ENCODE measurements at regions not wholly inside any gene's neighbourhood (a gene's known extent, or its start where the extent isn't known, plus 50 kb on each side); places are given as distances from the start of the nearest gene placed in this dataset.

DNA sequence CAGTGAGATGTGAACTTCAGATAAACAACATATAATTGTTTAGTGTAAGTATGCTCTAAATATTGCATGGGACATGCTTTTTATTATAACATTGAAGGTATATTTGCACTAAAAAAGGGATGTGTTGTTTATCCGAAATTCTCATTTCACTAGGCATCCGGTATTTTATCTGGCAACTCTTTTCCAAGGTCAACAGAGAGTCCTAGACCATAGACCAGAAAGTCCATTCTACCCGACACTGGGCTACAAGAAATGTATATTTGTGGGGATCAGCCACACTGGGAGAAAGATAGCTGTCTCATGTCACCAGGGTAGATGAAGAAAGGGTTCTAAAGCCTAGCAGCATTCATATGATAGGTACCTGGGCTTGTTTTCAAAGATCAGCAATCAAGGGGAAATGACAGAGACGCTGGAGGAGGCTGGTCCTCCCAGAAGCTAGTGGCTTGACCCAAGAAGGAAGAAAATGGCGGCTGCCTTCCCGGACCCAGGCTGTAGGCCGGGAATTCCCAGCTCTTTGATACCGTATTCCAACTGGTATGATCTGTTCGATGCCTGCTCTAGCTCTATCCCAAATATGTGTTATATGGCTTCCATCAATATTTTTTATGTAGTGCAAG, 161.1 kb upstream of the IRF2BP2 start:
- Histone ChIP-seq H3K36me3 (ENCODE audit: insufficient read depth, low read length) (no peaks in the 10 kb centered on the region), H3K79me2 (replicated peaks; ENCODE audit: insufficient read depth, low read length) (no peaks in the 10 kb centered on the region), H3K27ac (ENCODE audit: low read length) (no peak overlapping the region), H2AFZ (ENCODE audit: low read depth, low read length) (no peak overlapping the region), H3K9me3 (ENCODE audit: low read length) (no peaks in the 10 kb centered on the region), H3K4me2 (ENCODE audit: low read length) (no peak overlapping the region), H3F3A (ENCODE audit: insufficient read depth, low read length, poor library complexity, severe bottlenecking) (no peaks in the 10 kb centered on the region), H3K9me2 (ENCODE audit: insufficient read depth, low read length) (no peaks in the 10 kb centered on the region), H3K9ac (ENCODE audit: low read length) (no peak overlapping the region), H4K20me1 (ENCODE audit: insufficient read depth) (no peaks in the 10 kb centered on the region), H3K27me3 (ENCODE audit: insufficient read depth, low read depth, low read length) (no peaks in the 10 kb centered on the region), H3K4me3 (ENCODE audit: low read length) (no peak overlapping the region)
- TF ChIP-seq EZH2 (IDR thresholded peaks at IDR 0.05; ENCODE audit: borderline replicate concordance, insufficient read depth, low read length, poor library complexity, severe bottlenecking): no peak
- no peak for TF ChIP-seq TAF1 (IDR thresholded peaks at IDR 0.05; ENCODE audit: low read depth)
- no peak for TF ChIP-seq POLR2AphosphoS5 (IDR thresholded peaks at IDR 0.05)
- TF ChIP-seq, protein P1, sequence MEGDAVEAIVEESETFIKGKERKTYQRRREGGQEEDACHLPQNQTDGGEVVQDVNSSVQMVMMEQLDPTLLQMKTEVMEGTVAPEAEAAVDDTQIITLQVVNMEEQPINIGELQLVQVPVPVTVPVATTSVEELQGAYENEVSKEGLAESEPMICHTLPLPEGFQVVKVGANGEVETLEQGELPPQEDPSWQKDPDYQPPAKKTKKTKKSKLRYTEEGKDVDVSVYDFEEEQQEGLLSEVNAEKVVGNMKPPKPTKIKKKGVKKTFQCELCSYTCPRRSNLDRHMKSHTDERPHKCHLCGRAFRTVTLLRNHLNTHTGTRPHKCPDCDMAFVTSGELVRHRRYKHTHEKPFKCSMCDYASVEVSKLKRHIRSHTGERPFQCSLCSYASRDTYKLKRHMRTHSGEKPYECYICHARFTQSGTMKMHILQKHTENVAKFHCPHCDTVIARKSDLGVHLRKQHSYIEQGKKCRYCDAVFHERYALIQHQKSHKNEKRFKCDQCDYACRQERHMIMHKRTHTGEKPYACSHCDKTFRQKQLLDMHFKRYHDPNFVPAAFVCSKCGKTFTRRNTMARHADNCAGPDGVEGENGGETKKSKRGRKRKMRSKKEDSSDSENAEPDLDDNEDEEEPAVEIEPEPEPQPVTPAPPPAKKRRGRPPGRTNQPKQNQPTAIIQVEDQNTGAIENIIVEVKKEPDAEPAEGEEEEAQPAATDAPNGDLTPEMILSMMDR (IDR thresholded peaks at IDR 0.05; ENCODE audit: poor library complexity, severe bottlenecking): no peak
- TF ChIP-seq MXI1 (conservative IDR thresholded peaks at IDR 0.05; ENCODE audit: poor library complexity, severe bottlenecking): no peak
- TF ChIP-seq SMC3 (conservative IDR thresholded peaks at IDR 0.05; ENCODE audit: poor library complexity): no peak
- no peak for TF ChIP-seq EP300 (conservative IDR thresholded peaks at IDR 0.05; ENCODE audit: poor library complexity, severe bottlenecking)
- no peak for TF ChIP-seq REST (IDR thresholded peaks at IDR 0.05; ENCODE audit: borderline replicate concordance)
- TF ChIP-seq RAD21 (conservative IDR thresholded peaks at IDR 0.05): no peak

- Histone ChIP-seq H4K20me1 (ENCODE audit: insufficient read depth) (no peaks in the 10 kb centered on the region), H3K9ac (ENCODE audit: low read length) (no peak overlapping the region), H3K9me2 (ENCODE audit: insufficient read depth, low read length) (no peaks in the 10 kb centered on the region), H3F3A (ENCODE audit: insufficient read depth, low read length, poor library complexity, severe bottlenecking) (no peaks in the 10 kb centered on the region), H3K9me3 (ENCODE audit: low read length) (no peaks in the 10 kb centered on the region), H3K36me3 (ENCODE audit: insufficient read depth, low read length) (no peaks in the 10 kb centered on the region), H3K27ac (ENCODE audit: low read length) (peak overlapping the region; percentile 29), H3K27me3 (ENCODE audit: insufficient read depth, low read depth, low read length) (no peaks in the 10 kb centered on the region), H3K79me2 (replicated peaks; ENCODE audit: insufficient read depth, low read length) (no peaks in the 10 kb centered on the region), H3K4me3 (ENCODE audit: low read length) (no peak overlapping the region), H3K4me2 (ENCODE audit: low read length) (no peak overlapping the region), H2AFZ (ENCODE audit: low read depth, low read length) (no peak overlapping the region)
- TF ChIP-seq POLR2AphosphoS5 (IDR thresholded peaks at IDR 0.05) (peak; percentile 54), REST (IDR thresholded peaks at IDR 0.05; ENCODE audit: borderline replicate concordance) (peak; percentile 93), TAF1 (IDR thresholded peaks at IDR 0.05; ENCODE audit: low read depth) (no peak), MXI1 (conservative IDR thresholded peaks at IDR 0.05; ENCODE audit: poor library complexity, severe bottlenecking) (no peak), SMC3 (conservative IDR thresholded peaks at IDR 0.05; ENCODE audit: poor library complexity) (no peak), EZH2 (IDR thresholded peaks at IDR 0.05; ENCODE audit: borderline replicate concordance, insufficient read depth, low read length, poor library complexity, severe bottlenecking) (no peak), EP300 (conservative IDR thresholded peaks at IDR 0.05; ENCODE audit: poor library complexity, severe bottlenecking) (no peak), RAD21 (conservative IDR thresholded peaks at IDR 0.05) (no peak)
- TF ChIP-seq, protein P1 (IDR thresholded peaks at IDR 0.05; ENCODE audit: poor library complexity, severe bottlenecking): peak; percentile 16
Observed at GRCh38 chr1:234769986-234770795, 160.2 kb upstream of the IRF2BP2 start.

Measured in neural cell (in vitro differentiated cells).